AG20443 (cell line): ENCODE measurements at regions not wholly inside any gene's neighbourhood (a gene's known extent, or its start where the extent isn't known, plus 50 kb on each side); places are given as distances from the start of the nearest gene placed in this dataset.
"Not testable (repeated sequence)": the region's sequence is repeated elsewhere in the genome, so short reads cannot be mapped to it uniquely, and the experiment has no call there.

ENCODE experiments used
- DNase-seq: peaks from one replicate; pipeline ENCODE4 v3.0.0; 2012; ENCODE audit warnings: low spot score, mixed read lengths

GRCh38 chr5:142542078-142542477 lies 143.8 kb downstream of the FGF1 start:
- DNase-seq, result no peak

- DNase-seq, result peak; percentile 63
These were observed 144.9 kb downstream of the FGF1 start for GRCh38 chr5:142540922-142541422.

- DNase-seq, result no peak
These were observed 146.6 kb downstream of the FGF1 start for GRCh38 chr5:142539154-142539740.

- no peak for DNase-seq
These were observed 148.0 kb downstream of the FGF1 start for GRCh38 chr5:142537938-142538337.

- no peak for DNase-seq
These were observed 153.1 kb downstream of the FGF1 start for GRCh38 chr5:142532781-142533176.

- DNase-seq, result no peak
These were observed 153.7 kb downstream of the FGF1 start for GRCh38 chr5:142531977-142532780.

GRCh38 chr5:142530904-142531303 lies 155.0 kb downstream of the FGF1 start:
- DNase-seq, result no peak

- DNase-seq, result peak; percentile 43
These were observed 156.1 kb downstream of the FGF1 start for GRCh38 chr5:142529626-142530278.

GRCh38 chr5:142527664-142528295 lies 158.1 kb downstream of the FGF1 start:
- no peak for DNase-seq

GRCh38 chr5:142527234-142527633 lies 158.7 kb downstream of the FGF1 start:
- no peak for DNase-seq

GRCh38 chr5:142522983-142523382 lies 162.9 kb downstream of the FGF1 start:
- DNase-seq, result no peak

GRCh38 chr5:142521706-142522105 lies 164.2 kb downstream of the FGF1 start:
- no peak for DNase-seq

- peak; percentile 37 for DNase-seq
These were observed 165.0 kb downstream of the FGF1 start for GRCh38 chr5:142520885-142521284.

- DNase-seq, result not testable (repeated sequence)
These were observed 166.0 kb downstream of the FGF1 start for GRCh38 chr5:142519913-142520312.

- DNase-seq, result no peak
These were observed 168.1 kb downstream of the FGF1 start for GRCh38 chr5:142517840-142518239.

- DNase-seq, result no peak
These were observed 169.2 kb downstream of the FGF1 start for GRCh38 chr5:142516732-142517131.

- no peak for DNase-seq
These were observed 170.9 kb downstream of the FGF1 start for GRCh38 chr5:142515036-142515435.

GRCh38 chr5:142514196-142514595 lies 171.7 kb downstream of the FGF1 start:
- DNase-seq, result no peak

- peak; percentile 70 for DNase-seq
These were observed 173.5 kb downstream of the FGF1 start for GRCh38 chr5:142512043-142513042.

- DNase-seq, result no peak
These were observed 174.5 kb downstream of the FGF1 start for GRCh38 chr5:142511358-142511757.

- no peak for DNase-seq
These were observed 176.9 kb downstream of the FGF1 start for GRCh38 chr5:142509026-142509425.
